H1 (cell line): ENCODE measurements at regions not wholly inside any gene's neighbourhood (a gene's known extent, or its start where the extent isn't known, plus 50 kb on each side); places are given as distances from the start of the nearest gene placed in this dataset.

Experiments
- CTCF ChIA-PET: fragments of 300-600 bp; sonication (Branson Sonifier 250); formaldehyde crosslinking; loops from one replicate; lab custom pipeline; 2021; ENCODE audit not compliant: partially characterized antibody; lab: Charles Lee
- POLR2A ChIA-PET: fragments of 300-600 bp; sonication (Branson Sonifier 250); formaldehyde crosslinking; loops from one replicate; lab custom pipeline; 2021; ENCODE audit warnings: inconsistent platforms; ENCODE audit not compliant: partially characterized antibody; lab: Charles Lee
- DNase-seq, 2 experiments: peaks; one replicate each; pipeline versions ENCODE4 v3.0.0 to v3.0.0-alpha.2; 2010 to 2022; ENCODE audit warnings: low spot score in 2 of 2, low read depth in 1 of 2, mixed read lengths in 1 of 2
- FAIRE-seq: peaks from 2 replicates; lab custom pipeline; 2011; peaks lifted over from hg19 to GRCh38; lab: Jason Lieb, UNC
- H2AFZ ChIP-seq: 2 replicates; pipeline ENCODE4 v1.8.1; 2012; ENCODE audit warnings: low read length, inconsistent platforms
- H2AK5ac ChIP-seq: 2 replicates; pipeline ENCODE4 v1.6.1; 2013; ENCODE audit warnings: low read depth, low read length
- H2BK120ac ChIP-seq: replicated peaks from 2 replicates; pipeline ENCODE3; 2013; ENCODE audit warnings: low read depth, low read length, inconsistent platforms
- H2BK12ac ChIP-seq: 2 replicates; pipeline ENCODE4 v1.6.1; 2013; ENCODE audit warnings: low read depth, low read length
- H2BK15ac ChIP-seq: 2 replicates; pipeline ENCODE4 v1.6.1; 2013; ENCODE audit warnings: low read length
- H2BK20ac ChIP-seq: 2 replicates; pipeline ENCODE4 v1.6.1; 2013; ENCODE audit warnings: low read length
- H2BK5ac ChIP-seq: 2 replicates; pipeline ENCODE4 v1.6.1; 2013; ENCODE audit warnings: low read depth, low read length
- H3K14ac ChIP-seq: 2 replicates; pipeline ENCODE4 v1.6.1; 2013; ENCODE audit warnings: inconsistent platforms; ENCODE audit not compliant: insufficient read length
- H3K18ac ChIP-seq: 2 replicates; pipeline ENCODE4 v1.6.1; 2013; ENCODE audit warnings: low read length; ENCODE audit errors: extremely low read depth
- H3K23ac ChIP-seq: 2 replicates; pipeline ENCODE4 v1.6.1; 2013; ENCODE audit warnings: inconsistent platforms; ENCODE audit not compliant: insufficient read length
- H3K23me2 ChIP-seq: 2 replicates; pipeline ENCODE4 v1.6.1; 2013; ENCODE audit warnings: low read depth, low read length
- H3K27ac ChIP-seq: 2 replicates; pipeline ENCODE4 v1.6.1; 2011; ENCODE audit warnings: low read depth, low read length, inconsistent platforms
- H3K27me3 ChIP-seq, 4 experiments: replicated peaks in 1 of 4; 1 replicate in 1 of 4; 2 replicates in 3 of 4; pipeline versions ENCODE4 v1.6.1 to v1.8.1; 2011 to 2013; ENCODE audit warnings: low read length in 3 of 4, mild to moderate bottlenecking in 3 of 4, inconsistent platforms in 2 of 4, mixed read lengths in 2 of 4, moderate library complexity in 1 of 4; ENCODE audit not compliant: control insufficient read depth in 3 of 4, insufficient read depth in 3 of 4; ENCODE audit errors: extremely low read depth in 1 of 4
- H3K36me3 ChIP-seq, 4 experiments: 2 replicates each; pipeline versions ENCODE4 v1.6.1 to v1.8.1; 2011 to 2013; ENCODE audit warnings: mild to moderate bottlenecking in 4 of 4, low read length in 3 of 4, moderate library complexity in 2 of 4, control low read depth in 1 of 4, inconsistent platforms in 1 of 4; ENCODE audit not compliant: insufficient read depth in 4 of 4, control insufficient read depth in 2 of 4
- H3K4ac ChIP-seq: replicated peaks from 2 replicates; pipeline ENCODE3; 2013; ENCODE audit warnings: low read length, low read depth, mixed read lengths, inconsistent platforms; ENCODE audit not compliant: insufficient read length
- H3K4me1 ChIP-seq, 4 experiments: replicated peaks in 1 of 4; 1 replicate in 1 of 4; 2 replicates in 3 of 4; pipeline versions ENCODE4 v1.6.1 to v1.8.1; 2011 to 2013; ENCODE audit warnings: low read length in 3 of 4, inconsistent platforms in 2 of 4, mixed read lengths in 1 of 4; ENCODE audit not compliant: insufficient read depth in 4 of 4, control insufficient read depth in 3 of 4
- H3K4me2 ChIP-seq, 2 experiments: 2 replicates each; pipeline versions ENCODE4 v1.6.1 to v1.8.1; 2011 to 2013; ENCODE audit warnings: low read depth in 2 of 2, low read length in 2 of 2, control low read depth in 1 of 2, inconsistent platforms in 1 of 2, mild to moderate bottlenecking in 1 of 2; ENCODE audit not compliant: insufficient read depth in 1 of 2
- H3K4me3 ChIP-seq, 4 experiments: fragments of 200-600, 300-600 bp in 1 of 4; sonication (generic), shearing (Covaris generic), sonication (Bioruptor Twin) in 1 of 4; 2 replicates each; pipeline versions ENCODE4 v1.5.1 to v1.8.1; 2011 to 2016; ENCODE audit warnings: low read length in 4 of 4, low read depth in 3 of 4, control low read depth in 2 of 4, inconsistent platforms in 2 of 4, mild to moderate bottlenecking in 2 of 4, mixed read lengths in 1 of 4, moderate library complexity in 1 of 4; ENCODE audit not compliant: insufficient read depth in 2 of 4; ENCODE audit errors: extremely low read depth in 1 of 4
- H3K56ac ChIP-seq: replicated peaks from 2 replicates; pipeline ENCODE3; 2013; ENCODE audit warnings: low read depth, mild to moderate bottlenecking, mixed read lengths, low read length, inconsistent platforms; ENCODE audit not compliant: insufficient read length
- H3K79me1 ChIP-seq: 2 replicates; pipeline ENCODE4 v1.6.1; 2013; ENCODE audit warnings: low read depth, low read length, control low read depth
- H3K79me2 ChIP-seq, 2 experiments: 2 replicates each; pipeline versions ENCODE4 v1.6.1 to v1.8.1; 2012 to 2013; ENCODE audit warnings: low read length in 2 of 2, mild to moderate bottlenecking in 2 of 2, inconsistent platforms in 1 of 2; ENCODE audit not compliant: insufficient read depth in 2 of 2, control insufficient read depth in 1 of 2
- H3K9ac ChIP-seq, 4 experiments: replicated peaks in 1 of 4; 1 replicate in 1 of 4; 2 replicates in 3 of 4; pipeline versions ENCODE4 v1.6.1 to v1.8.1; 2011 to 2013; ENCODE audit warnings: low read depth in 3 of 4, low read length in 3 of 4, control low read depth in 2 of 4, mild to moderate bottlenecking in 2 of 4, moderate library complexity in 2 of 4, inconsistent platforms in 1 of 4; ENCODE audit errors: extremely low read depth in 1 of 4
- H3K9me3 ChIP-seq, 2 experiments: 2 replicates each; pipeline versions ENCODE4 v1.6.1 to v1.8.1; 2012 to 2013; ENCODE audit warnings: mild to moderate bottlenecking in 2 of 2, moderate library complexity in 2 of 2, control low read depth in 1 of 2, inconsistent platforms in 1 of 2, low read depth in 1 of 2, low read length in 1 of 2, mixed read lengths in 1 of 2; ENCODE audit not compliant: insufficient read depth in 2 of 2
- H4K20me1 ChIP-seq, 2 experiments: replicated peaks in 1 of 2; 2 replicates each; pipeline versions ENCODE3 to v1.8.1; 2011 to 2013; ENCODE audit warnings: inconsistent platforms in 2 of 2, low read length in 2 of 2, mild to moderate bottlenecking in 1 of 2; ENCODE audit not compliant: insufficient read depth in 2 of 2, control insufficient read depth in 1 of 2
- H4K5ac ChIP-seq: 2 replicates; pipeline ENCODE4 v1.6.1; 2013; ENCODE audit warnings: low read length, low read depth, mixed read lengths, inconsistent platforms; ENCODE audit not compliant: insufficient read length
- H4K8ac ChIP-seq: 2 replicates; pipeline ENCODE4 v1.8.0; 2013; ENCODE audit warnings: mild to moderate bottlenecking, moderate library complexity, low read length, inconsistent platforms; ENCODE audit not compliant: insufficient read depth; ENCODE audit errors: extremely low read depth
- H4K91ac ChIP-seq: replicated peaks from 2 replicates; pipeline ENCODE3; 2013; ENCODE audit warnings: low read length, mixed read lengths, inconsistent platforms; ENCODE audit not compliant: insufficient read length
- ATF3 ChIP-seq: IDR thresholded peaks from 2 replicates; pipeline ENCODE4 v1.6.1; 2011; ENCODE audit warnings: low read depth, mild to moderate bottlenecking, low read length; ENCODE audit not compliant: insufficient read depth
- BCL11A ChIP-seq, 2 experiments: IDR thresholded peaks; one replicate each; pipeline ENCODE4 v1.6.1; 2011; ENCODE audit warnings: low read depth in 2 of 2, low read length in 2 of 2, mild to moderate bottlenecking in 2 of 2
- CHD1 ChIP-seq: IDR thresholded peaks from 2 replicates; pipeline ENCODE4 v1.6.1; 2012; ENCODE audit warnings: low read depth, low read length, improper control_type of control experiment
- CREB1 ChIP-seq: IDR thresholded peaks from 2 replicates; pipeline ENCODE4 v1.6.1; 2012; ENCODE audit warnings: inconsistent platforms
- EGR1 ChIP-seq: IDR thresholded peaks from 2 replicates; pipeline ENCODE4 v1.6.1; 2011; ENCODE audit warnings: low read depth, low read length, borderline replicate concordance
- HDAC6 ChIP-seq: IDR thresholded peaks from one replicate; pipeline ENCODE4 v1.7.1; 2012; ENCODE audit warnings: low read depth, mild to moderate bottlenecking, inconsistent platforms, low read length, moderate library complexity
- POLR2A ChIP-seq, 2 experiments: IDR thresholded peaks; 1 replicate in 1 of 2; 2 replicates in 1 of 2; pipeline ENCODE4 v1.6.1; 2011; ENCODE audit warnings: low read depth in 2 of 2, low read length in 2 of 2, mild to moderate bottlenecking in 2 of 2; ENCODE audit errors: control extremely low read depth in 1 of 2
- POU5F1 ChIP-seq: IDR thresholded peaks from 2 replicates; pipeline ENCODE4 v1.6.1; 2011; ENCODE audit warnings: low read depth, mild to moderate bottlenecking, low read length, moderate library complexity
- RFX5 ChIP-seq: IDR thresholded peaks from 2 replicates; pipeline ENCODE4 v1.6.1; 2011; ENCODE audit warnings: low read depth, low read length, improper control_type of control experiment, borderline replicate concordance
- RNF2 ChIP-seq: fragments of 200-900, 300-1000 bp; sonication (generic); IDR thresholded peaks from 2 replicates; pipeline ENCODE4 v1.7.1; 2016; ENCODE audit warnings: borderline replicate concordance, low read depth, mild to moderate bottlenecking, antibody characterized with exemption, low read length; ENCODE audit not compliant: poor library complexity, severe bottlenecking; ENCODE audit errors: missing control alignments
- SAP30 ChIP-seq: fragments of 300-600 bp; sonication (generic); IDR thresholded peaks from 2 replicates; pipeline ENCODE4 v1.7.1; 2012; ENCODE audit warnings: low read length, moderate library complexity, mild to moderate bottlenecking, inconsistent platforms; ENCODE audit not compliant: insufficient read depth, insufficient replicate concordance
- SP4 ChIP-seq: IDR thresholded peaks from 2 replicates; pipeline ENCODE4 v1.6.1; 2012; ENCODE audit warnings: low read length, inconsistent platforms
- TCF12 ChIP-seq: IDR thresholded peaks from 2 replicates; pipeline ENCODE4 v1.6.1; 2011; ENCODE audit warnings: low read depth, mild to moderate bottlenecking, low read length
- YY1 ChIP-seq: IDR thresholded peaks from 2 replicates; pipeline ENCODE4 v1.6.1; 2011; ENCODE audit warnings: low read depth, mild to moderate bottlenecking, low read length
- WGBS, 2 experiments: shearing (Covaris generic) in 1 of 2; methylation state at CpG; one replicate each; pipeline versions ENCODE4 v1.1.6 to v1.1.7; 2013 to 2015; ENCODE audit warnings: low lambda C conversion rate in 2 of 2, mixed read lengths in 2 of 2, inconsistent platforms in 1 of 2, low coverage in 1 of 2, missing lambda C conversion rate in 1 of 2; ENCODE audit not compliant: insufficient replicate concordance in 2 of 2, insufficient coverage in 1 of 2, insufficient read length in 1 of 2; ENCODE audit errors: extremely low coverage in 1 of 2, missing lambda C conversion rate in 1 of 2; 5-methylcytosine and 5-hydroxymethylcytosine counted together

- Histone ChIP-seq H2BK20ac (no peak overlapping the region), H3K27me3 (no peaks in the 10 kb centered on the region), H2BK5ac (no peak overlapping the region), H3K4me2 (no peak overlapping the region), H2BK120ac (no peak overlapping the region), H3K56ac (no peak overlapping the region), H3K27ac (no peak overlapping the region), H2BK12ac (no peak overlapping the region), H3K4me3 (no peak overlapping the region), H2AFZ (no peak overlapping the region), H4K8ac (no peak overlapping the region), H3K79me2 (no peaks in the 10 kb centered on the region), H3K4me1 (peaks cover 0 to 3% (median 0%) of the 10 kb centered on the region in 4 experiments; a peak in 1 of 7 replicates), H3K14ac (no peak overlapping the region), H4K20me1 (no peaks in the 10 kb centered on the region), H3K79me1 (no peaks in the 10 kb centered on the region), H3K23ac (no peak overlapping the region), H3K36me3 (no peaks in the 10 kb centered on the region), H3K23me2 (no peaks in the 10 kb centered on the region), H4K5ac (no peak overlapping the region), H3K9ac (no peak overlapping the region), H3K9me3 (no peaks in the 10 kb centered on the region; a peak in 1 of 4 replicates), H2AK5ac (no peak overlapping the region), H2BK15ac (no peak overlapping the region), H3K4ac (no peak overlapping the region), H4K91ac (no peak overlapping the region), H3K18ac (no peak overlapping the region)
- CTCF ChIA-PET, result no interaction called here
- FAIRE-seq, result no peak
- TF ChIP-seq EGR1 (no peak), TCF12 (no peak), RNF2 (no peak), SP4 (no peak), RFX5 (no peak), POLR2A (IDR thresholded peaks at IDR 0.05; ENCODE audit: control extremely low read depth in 1 of 2, low read depth in 2 of 2, low read length in 2 of 2) (no peak), POU5F1 (no peak), SAP30 (no peak), ATF3 (no peak), CREB1 (no peak), YY1 (no peak), BCL11A (IDR thresholded peaks at IDR 0.05; ENCODE audit: low read depth in 2 of 2, low read length in 2 of 2) (no peak), CHD1 (no peak), HDAC6 (no peak)
- 92% methylated on average over 2 of the region's 2 CpGs; no CpG with 5 or more reads in 1 of the 2 experiments for WGBS, 2 experiments
- POLR2A ChIA-PET, result no interaction called here
- no peak for DNase-seq
Observed at GRCh38 chr14:49401373-49401772, 184.8 kb downstream of the RPS29 start.
